ENCODE measurements at regions not wholly inside any gene's neighbourhood (a gene's known extent, or its start where the extent isn't known, plus 50 kb on each side); places are given as distances from the start of the nearest gene placed in this dataset.

- TF ChIP-seq CTCF (IDR thresholded peaks at IDR 0.05 in 2 of 3, conservative IDR thresholded peaks at IDR 0.05 in 1 of 3; ENCODE audit: borderline replicate concordance in 1 of 3, insufficient read depth in 1 of 3, low read depth in 2 of 3, low read length in 2 of 3), result no peak
- TF ChIP-seq TCF7L2 (IDR thresholded peaks at IDR 0.05; ENCODE audit: borderline replicate concordance, extremely low read depth, insufficient read depth, insufficient read length), result no peak
- TF ChIP-seq SRF (IDR thresholded peaks at IDR 0.05; ENCODE audit: low read depth), result no peak
- no peak for TF ChIP-seq POLR2AphosphoS5 (IDR thresholded peaks at IDR 0.05; ENCODE audit: low read depth, low read length)
- no peak for TF ChIP-seq POLR2A (IDR thresholded peaks at IDR 0.05; ENCODE audit: borderline replicate concordance, extremely low read depth, insufficient read depth, insufficient read length)
- no peak for TF ChIP-seq ZNF274 (IDR thresholded peaks at IDR 0.05; ENCODE audit: low read depth, low read length)
- no peak for TF ChIP-seq EZH2phosphoT487 (IDR thresholded peaks at IDR 0.05; ENCODE audit: borderline replicate concordance)
- TF ChIP-seq REST (IDR thresholded peaks at IDR 0.05; ENCODE audit: low read depth), result no peak
- no peak for TF ChIP-seq ATF3 (IDR thresholded peaks at IDR 0.05)
Observed at GRCh38 chrX:34379891-34380290, 247.8 kb upstream of the FAM47A start.

Measured in HCT116 (cell line).